Kidney (tissue), 13 donors: ENCODE measurements at regions not wholly inside any gene's neighbourhood (a gene's known extent, or its start where the extent isn't known, plus 50 kb on each side); places are given as distances from the start of the nearest gene placed in this dataset.

Experiments used
- DNase-seq, 5 donors: peaks; one replicate each; pipeline ENCODE4 v3.0.0-alpha.2; 2013 to 2020
- FAIRE-seq: peaks from 2 replicates; lab custom pipeline; 2012; peaks lifted over from hg19 to GRCh38; lab: Jason Lieb, UNC
- H3K27ac ChIP-seq, 2 donors: one replicate each; pipeline ENCODE4 v1.7.0; 2013; ENCODE audit warnings: low read depth in 2 of 2, low read length in 2 of 2, inconsistent platforms in 1 of 2
- H3K27me3 ChIP-seq: one replicate; pipeline ENCODE4 v1.7.1; 2013; ENCODE audit warnings: low read length, inconsistent platforms; ENCODE audit not compliant: control insufficient read depth, insufficient read depth
- H3K36me3 ChIP-seq, 3 donors: one replicate each; pipeline versions ENCODE4 v1.7.0 to v1.7.1; 2013; ENCODE audit warnings: low read length in 3 of 3, control low read depth in 1 of 3, inconsistent platforms in 1 of 3; ENCODE audit not compliant: insufficient read depth in 3 of 3, control insufficient read depth in 2 of 3
- H3K4me1 ChIP-seq, 3 donors: one replicate each; pipeline versions ENCODE4 v1.7.0 to v1.7.1; 2013; ENCODE audit warnings: low read length in 3 of 3, inconsistent platforms in 1 of 3, low read depth in 1 of 3; ENCODE audit not compliant: control insufficient read depth in 2 of 3, insufficient read depth in 2 of 3
- H3K4me3 ChIP-seq, 3 donors: one replicate each; pipeline versions ENCODE4 v1.7.0 to v1.8.1; 2013; ENCODE audit warnings: low read length in 3 of 3, control low read depth in 1 of 3, inconsistent platforms in 1 of 3
- H3K9ac ChIP-seq, 3 donors: one replicate each; pipeline versions ENCODE4 v1.7.0 to v1.7.1; 2013; ENCODE audit warnings: low read length in 3 of 3, control low read depth in 1 of 3, inconsistent platforms in 1 of 3
- H3K9me3 ChIP-seq, 3 donors: one replicate each; pipeline versions ENCODE4 v1.7.0 to v1.7.1; 2013; ENCODE audit warnings: low read length in 3 of 3, control low read depth in 1 of 3, inconsistent platforms in 1 of 3; ENCODE audit not compliant: control insufficient read depth in 2 of 3, insufficient read depth in 1 of 3
- CTCF ChIP-seq: IDR thresholded peaks from 3 replicates; pipeline ENCODE4 v1.5.1; 2012; ENCODE audit warnings: mild to moderate bottlenecking, moderate library complexity, borderline replicate concordance; ENCODE audit not compliant: insufficient read depth; ENCODE audit errors: extremely low read depth
- intact Hi-C: fragments of 100-400 bp; cut with DNase I; formaldehyde crosslinking; loops from one replicate; pipeline ENCODE4 v1.11.1; 2022
- donor health status: control.
- donor health status: control.
- donor health status: control.
- donor health status: control.
- donor health status: control.
- donor health status: DM: yes; HTN: yes; CAD: no.
- donor health status: Normal renal cell carcinoma (clear cell type).

GRCh38 chr1:62924983-62925790, 141.3 kb downstream of the ATG4C start:
- Histone ChIP-seq H3K36me3 (no peaks in the 10 kb centered on the region), H3K4me3 (no peak overlapping the region), H3K27ac (no peak overlapping the region), H3K27me3 (no peaks in the 10 kb centered on the region), H3K9ac (no peak overlapping the region), H3K4me1 (no peaks in the 10 kb centered on the region), H3K9me3 (peaks cover 0 to 4% (median 0%) of the 10 kb centered on the region in 3 donors)
- FAIRE-seq = no peak
- DNase-seq = no peak
- intact Hi-C loops = no loop called here
- no peak for TF ChIP-seq CTCF

GRCh38 chr1:62926681-62927252, 142.8 kb downstream of the ATG4C start:
- H3K36me3 ChIP-seq = no peaks in the 10 kb centered on the region
- DNase-seq (no peak), FAIRE-seq (no peak)
- intact Hi-C loops = no loop called here
- H3K27ac ChIP-seq = no peak overlapping the region
- peaks cover 0 to 4% (median 0%) of the 10 kb centered on the region in 3 donors for H3K9me3 ChIP-seq
- TF ChIP-seq CTCF = no peak
- no peak overlapping the region for H3K4me3 ChIP-seq
- no peaks in the 10 kb centered on the region for H3K4me1 ChIP-seq
- no peak overlapping the region for H3K9ac ChIP-seq
- no peaks in the 10 kb centered on the region for H3K27me3 ChIP-seq

- DNase-seq (no peak), FAIRE-seq (no peak)
- Histone ChIP-seq H3K4me3 (no peak overlapping the region), H3K9ac (no peak overlapping the region), H3K36me3 (no peaks in the 10 kb centered on the region), H3K27ac (no peak overlapping the region), H3K4me1 (no peaks in the 10 kb centered on the region), H3K9me3 (no peaks in the 10 kb centered on the region), H3K27me3 (no peaks in the 10 kb centered on the region)
- TF ChIP-seq CTCF = no peak
- intact Hi-C loops = no loop called here
These were observed 145.0 kb downstream of the ATG4C start for GRCh38 chr1:62928885-62929284.
